ENCODE measurements at regions not wholly inside any gene's neighbourhood (a gene's known extent, or its start where the extent isn't known, plus 50 kb on each side); places are given as distances from the start of the nearest gene placed in this dataset.
"Not testable (repeated sequence)": the region's sequence is repeated elsewhere in the genome, so short reads cannot be mapped to it uniquely, and the experiment has no call there.

DNA sequence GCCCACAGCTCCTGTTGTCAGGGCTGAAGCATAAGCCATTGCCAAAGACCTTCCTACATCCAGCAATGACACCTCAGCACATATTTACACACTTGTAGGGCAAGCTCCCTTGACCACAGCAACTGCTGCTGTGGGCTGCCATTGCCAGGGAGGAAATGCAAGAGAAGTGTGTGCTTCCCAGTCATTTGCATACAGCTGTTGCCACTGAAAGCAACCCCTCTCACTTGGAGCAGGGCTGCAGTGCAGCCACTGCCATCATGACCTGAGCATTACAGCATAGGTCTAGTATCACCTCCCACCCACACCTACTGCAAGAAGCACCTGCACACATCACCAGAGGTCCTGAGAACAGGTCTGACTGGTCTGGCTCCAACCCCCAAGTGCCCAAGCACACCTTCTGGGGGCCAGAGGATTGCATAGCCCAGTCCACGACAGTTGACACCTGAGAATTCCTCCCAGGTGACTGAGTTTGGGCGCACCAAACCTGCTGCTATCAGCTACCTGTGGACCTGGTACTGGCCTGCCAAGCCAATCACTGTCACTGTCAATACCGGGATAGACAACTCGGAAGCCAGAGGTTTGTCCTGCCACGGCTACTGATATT, 636.5 kb upstream of the SLIT2 start:
- no peak for DNase-seq (ENCODE audit: low read depth)

DNA sequence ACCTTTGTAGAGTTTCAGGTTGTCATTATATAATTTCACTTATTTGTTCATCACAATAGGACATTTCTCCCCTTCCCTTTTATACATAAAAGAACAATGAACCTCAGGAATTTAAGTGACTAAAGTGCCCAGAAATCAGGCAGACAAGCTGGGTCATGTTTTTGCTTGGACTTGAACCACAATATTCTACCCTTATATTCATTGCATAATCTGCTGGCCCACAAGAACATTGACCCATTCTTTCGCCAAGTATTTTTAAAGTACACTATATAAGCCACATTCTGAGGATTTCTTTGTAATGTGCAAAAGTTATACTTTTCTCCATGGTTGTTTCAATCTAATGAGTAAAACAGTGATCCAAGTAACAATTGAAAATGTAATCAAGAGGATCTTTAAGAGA, 637.5 kb upstream of the SLIT2 start:
- DNase-seq (ENCODE audit: low read depth): no peak

DNA sequence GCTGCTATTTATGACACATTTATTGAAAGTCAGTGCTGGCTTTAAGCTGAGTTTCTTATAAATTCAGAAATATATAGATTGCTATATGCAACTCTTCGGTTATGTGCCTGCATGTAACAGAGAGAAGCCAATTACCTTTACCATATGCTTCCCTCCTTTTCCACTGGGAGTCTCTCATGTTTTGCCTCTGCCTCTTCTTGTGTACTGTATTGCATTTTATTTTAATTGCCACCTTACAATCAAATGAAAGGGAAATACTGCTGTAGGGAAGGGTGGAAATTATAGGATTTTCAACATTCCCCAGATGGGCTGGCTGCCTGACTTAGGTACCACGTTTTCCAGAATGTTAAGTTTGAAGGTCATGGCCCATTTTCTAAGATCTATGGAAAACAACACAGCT, 655.4 kb upstream of the SLIT2 start:
- DNase-seq (ENCODE audit: low read depth): no peak

DNA sequence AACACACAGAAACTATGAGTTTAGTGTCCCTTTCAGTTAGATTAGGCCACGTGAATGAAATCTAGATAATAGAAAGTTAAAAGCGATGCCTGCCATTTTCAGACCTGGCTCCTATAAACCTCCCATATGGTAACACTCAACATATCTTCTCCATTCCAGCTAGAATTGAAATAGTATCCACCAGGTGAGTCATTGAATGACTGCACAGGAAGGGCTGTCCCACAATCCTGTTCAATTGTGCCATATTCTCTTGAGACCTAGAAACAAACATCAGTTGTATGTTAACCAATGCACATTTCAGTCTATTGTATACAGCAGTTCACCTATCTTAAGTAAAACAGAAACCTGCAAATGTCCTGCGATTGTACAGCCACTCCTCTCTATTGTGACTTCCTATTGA, 659.3 kb upstream of the SLIT2 start:
- DNase-seq (ENCODE audit: low read depth): no peak

DNA sequence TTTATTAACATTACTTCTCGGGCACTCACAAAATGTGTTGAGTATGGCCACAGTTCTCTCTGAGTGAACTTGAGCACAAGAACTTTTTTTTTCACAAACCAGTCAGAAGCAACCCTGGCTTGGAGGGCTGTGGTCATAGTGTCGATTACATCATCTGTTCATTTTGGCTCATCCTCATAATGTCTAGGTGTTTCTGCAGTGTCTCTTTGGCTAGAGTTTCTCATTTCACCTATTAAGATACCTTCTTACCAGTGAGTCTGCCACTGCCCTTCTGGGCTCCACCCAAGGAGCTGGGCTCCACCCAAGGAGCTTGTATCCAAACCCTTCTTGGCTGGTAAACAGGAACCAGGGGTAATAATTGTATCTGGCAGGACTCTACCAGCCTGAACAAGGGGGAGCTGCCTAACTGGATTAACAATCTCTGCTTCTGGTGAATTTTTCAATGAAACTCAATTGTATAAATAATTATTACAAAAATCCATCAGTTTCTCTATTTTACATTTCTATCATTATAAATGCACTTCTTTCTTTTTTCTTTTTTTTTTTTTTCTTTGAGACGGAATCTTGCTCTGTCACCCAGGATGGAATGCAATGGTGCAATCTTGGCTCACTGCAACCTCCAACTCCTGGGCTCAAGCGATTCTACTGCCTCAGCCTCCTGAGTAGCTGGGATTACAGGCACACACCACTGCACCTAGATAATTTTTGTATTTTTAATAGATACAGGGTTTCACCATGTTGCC, 667.7 kb upstream of the SLIT2 start:
- DNase-seq (ENCODE audit: low read depth): no peak

DNA sequence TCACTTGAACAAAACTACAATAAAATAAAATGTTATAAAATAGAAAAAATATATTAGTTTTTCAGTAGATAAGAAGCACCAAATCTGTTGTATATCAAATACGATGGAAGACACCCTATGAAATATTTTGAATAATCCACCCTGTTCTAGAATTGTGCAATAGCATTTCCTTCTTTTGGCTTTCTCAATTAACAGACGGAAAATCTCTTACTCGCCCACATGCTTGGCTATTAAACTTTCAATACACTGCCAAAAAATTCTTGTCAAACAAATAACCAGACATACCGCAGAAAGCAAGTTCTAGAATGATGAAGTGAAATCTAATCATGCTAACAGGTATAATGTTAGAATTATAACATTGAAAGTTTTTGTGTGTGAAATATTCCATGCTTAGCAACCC, 671.6 kb upstream of the SLIT2 start:
- DNase-seq (ENCODE audit: low read depth): no peak

DNA sequence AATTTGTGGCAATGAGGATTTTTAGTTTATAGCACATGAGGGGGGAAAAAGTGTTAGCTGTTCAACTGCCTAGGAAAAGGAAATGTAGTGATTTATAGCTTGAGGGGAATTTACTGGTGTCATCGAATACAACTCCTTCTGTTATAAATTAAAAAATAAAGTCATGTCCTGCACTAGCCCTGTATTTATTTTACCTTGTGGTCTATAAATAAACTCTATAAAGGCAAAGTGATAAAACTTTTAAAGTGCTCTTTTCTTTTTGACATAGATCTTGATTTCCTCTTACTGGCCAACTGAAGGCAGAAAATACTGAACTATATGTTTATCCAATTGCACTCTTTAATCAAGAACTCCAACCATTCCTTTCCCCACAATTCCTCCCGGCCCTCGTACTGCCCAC, 672.1 kb upstream of the SLIT2 start:
- no peak for DNase-seq (ENCODE audit: low read depth)

DNA sequence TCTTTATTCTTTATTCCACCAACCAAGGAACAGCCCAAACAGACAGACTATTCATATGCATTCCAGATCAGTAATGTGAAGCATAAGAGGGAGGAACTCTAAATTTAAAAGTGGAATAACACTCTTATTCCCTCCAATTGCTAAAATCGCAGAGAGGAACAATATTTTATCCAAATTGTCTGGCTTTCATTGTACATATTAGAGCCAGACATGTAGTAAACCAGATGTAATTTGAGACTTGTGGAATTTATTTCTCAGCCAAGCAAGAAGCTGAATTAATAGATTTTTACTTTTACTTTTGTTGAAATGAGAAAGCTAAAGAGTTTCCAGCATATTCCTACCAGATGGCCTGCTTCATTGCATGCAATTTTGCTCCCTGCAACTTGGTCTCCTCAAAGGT, 674.6 kb upstream of the SLIT2 start:
- no peak for DNase-seq (ENCODE audit: low read depth)

DNA sequence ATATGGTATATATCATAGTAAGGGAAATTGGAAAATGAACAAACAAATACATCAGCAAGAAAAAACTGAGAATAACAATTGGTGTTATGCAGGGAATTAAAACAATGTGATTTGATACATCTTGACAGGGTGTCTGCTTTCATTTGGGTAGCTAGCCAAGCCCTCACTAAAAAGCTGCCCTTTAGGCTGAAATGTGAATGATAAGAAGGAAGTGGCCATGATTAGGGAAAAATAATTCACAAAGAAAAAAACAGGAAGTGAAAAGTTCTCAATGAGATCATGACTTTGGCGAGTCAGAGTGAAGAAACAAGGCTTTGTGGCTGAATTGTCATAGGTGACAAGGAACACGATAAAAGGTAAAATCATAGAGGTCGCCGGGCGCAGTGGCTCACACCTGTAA, 675.8 kb upstream of the SLIT2 start:
- DNase-seq (ENCODE audit: low read depth): no peak

DNA sequence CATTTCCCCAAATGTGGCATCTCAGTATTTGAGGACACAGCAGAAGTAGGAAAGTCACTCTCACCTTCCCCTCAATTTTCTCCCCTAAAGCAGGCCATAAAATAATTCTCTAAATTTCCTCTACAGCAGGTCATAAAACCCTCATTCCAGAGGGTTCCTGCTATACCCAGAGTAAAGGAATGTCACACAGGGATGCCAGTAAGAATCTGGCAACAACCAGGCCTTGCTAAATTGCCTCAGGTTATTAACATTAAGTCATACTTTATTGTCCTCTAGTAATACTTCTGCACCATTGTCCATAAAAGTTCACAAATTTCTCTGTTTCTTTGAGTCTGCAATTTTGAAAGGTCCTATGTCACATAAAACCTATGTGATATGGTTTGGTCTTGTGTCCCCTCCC, 685.7 kb upstream of the SLIT2 start:
- no peak for DNase-seq (ENCODE audit: low read depth)

DNA sequence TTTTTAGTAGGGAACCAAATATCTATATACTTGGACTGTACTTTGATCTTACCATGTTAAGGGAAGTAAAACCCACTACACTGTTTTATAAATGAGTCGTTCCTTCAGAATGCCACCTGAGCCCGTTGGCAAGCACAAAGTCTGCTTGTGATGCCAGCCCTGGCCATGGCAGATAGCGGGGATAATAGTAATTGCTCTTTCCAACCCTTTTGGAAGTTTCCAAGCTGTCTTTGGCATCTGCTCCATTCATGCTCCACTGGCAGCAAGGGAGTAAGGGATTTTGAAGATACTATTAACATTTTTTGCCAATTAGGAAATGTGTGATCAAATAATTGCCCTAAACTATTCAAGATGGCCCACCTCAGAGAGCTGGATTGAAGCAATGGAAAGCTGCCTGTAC, 689.2 kb upstream of the SLIT2 start:
- DNase-seq (ENCODE audit: low read depth): no peak

DNA sequence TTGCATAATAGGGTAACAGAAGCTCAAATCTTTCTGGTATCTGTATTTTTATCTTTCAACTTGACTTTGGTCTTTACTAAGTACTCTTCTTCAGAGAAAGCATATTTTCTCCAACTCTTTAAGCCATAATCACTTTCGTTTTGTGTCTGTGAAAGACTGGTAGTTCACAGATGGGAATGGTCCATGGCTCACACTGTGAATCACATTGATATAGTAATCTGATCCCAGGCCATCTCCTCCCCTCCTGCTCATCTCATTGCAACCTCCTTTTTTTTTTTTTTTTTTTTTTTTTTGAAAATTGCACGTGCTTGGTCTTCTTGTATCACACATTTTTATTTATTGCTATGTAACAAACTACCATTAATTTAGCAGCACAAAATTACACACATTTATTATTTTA, 694.5 kb upstream of the SLIT2 start:
- DNase-seq (ENCODE audit: low read depth): no peak

DNA sequence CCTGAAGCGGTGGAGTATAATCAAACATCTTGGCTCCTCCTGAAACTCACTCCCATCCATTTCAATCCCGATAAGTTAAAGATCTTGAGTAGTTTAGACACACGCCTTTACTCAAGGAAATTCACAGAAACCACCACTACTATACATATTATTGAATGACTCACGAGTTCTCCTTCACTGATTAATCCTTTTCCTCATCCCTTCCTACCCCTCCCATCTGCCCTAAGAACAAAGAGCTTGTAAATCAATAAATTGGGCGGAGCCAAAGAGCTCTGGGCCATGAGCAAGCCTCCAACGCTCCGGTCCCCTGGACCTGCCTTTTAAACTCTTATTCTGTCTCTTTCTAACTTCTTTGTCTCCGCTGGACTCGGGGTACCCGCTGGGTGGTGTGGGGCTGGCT, 695.4 kb upstream of the SLIT2 start:
- not testable (repeated sequence) for DNase-seq (ENCODE audit: low read depth)

DNA sequence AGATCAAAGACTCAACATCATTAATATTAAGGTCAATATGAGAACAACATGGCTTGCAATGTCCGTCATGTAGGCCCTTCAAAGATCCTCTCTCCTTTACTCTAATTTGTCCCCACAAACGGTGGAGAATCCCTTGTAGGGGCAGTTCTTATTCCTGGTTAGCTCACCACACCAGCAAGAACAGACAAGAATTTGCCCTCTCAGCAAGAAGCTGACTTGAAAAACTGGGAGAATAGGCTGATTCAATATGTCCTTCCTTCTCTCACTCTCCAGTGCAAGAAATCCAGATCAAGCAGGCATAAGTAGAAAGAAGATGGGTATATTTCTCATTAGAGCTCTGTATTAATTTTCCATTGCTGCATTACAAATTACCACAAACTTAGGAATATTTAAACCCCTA, 704.2 kb upstream of the SLIT2 start:
- DNase-seq (ENCODE audit: low read depth): no peak

DNA sequence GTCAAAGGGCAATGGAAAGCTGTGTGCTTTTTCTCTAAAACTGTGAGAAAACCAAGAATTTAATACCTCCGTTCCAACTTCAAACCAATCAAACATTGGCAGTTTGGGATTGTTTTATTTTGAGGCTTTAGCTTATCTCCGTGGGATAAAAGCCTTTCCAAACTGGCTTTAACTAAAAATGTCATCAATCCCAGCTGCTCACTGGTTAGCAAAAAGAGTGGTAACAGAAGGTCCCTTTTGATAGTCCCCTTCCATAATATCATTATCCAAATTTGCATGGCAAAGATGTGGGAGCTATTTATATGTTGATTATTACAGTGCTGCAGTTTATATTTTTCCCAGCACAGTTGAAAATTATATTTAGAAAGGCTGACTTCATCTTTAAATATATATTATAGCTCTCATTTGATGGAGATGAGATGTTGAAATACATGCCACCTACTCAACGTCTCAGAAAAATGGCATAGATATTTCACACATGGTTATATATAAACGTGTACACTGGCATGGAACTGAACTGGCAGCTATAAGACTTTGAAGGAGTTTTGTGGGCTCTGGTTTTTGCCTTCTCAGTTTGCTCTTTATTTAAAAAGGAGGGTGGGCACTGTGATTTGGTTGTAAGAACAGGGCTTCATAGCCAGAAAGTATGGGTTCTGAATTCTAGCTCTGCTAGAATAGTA, 707.1 kb upstream of the SLIT2 start:
- DNase-seq (ENCODE audit: low read depth): no peak

DNA sequence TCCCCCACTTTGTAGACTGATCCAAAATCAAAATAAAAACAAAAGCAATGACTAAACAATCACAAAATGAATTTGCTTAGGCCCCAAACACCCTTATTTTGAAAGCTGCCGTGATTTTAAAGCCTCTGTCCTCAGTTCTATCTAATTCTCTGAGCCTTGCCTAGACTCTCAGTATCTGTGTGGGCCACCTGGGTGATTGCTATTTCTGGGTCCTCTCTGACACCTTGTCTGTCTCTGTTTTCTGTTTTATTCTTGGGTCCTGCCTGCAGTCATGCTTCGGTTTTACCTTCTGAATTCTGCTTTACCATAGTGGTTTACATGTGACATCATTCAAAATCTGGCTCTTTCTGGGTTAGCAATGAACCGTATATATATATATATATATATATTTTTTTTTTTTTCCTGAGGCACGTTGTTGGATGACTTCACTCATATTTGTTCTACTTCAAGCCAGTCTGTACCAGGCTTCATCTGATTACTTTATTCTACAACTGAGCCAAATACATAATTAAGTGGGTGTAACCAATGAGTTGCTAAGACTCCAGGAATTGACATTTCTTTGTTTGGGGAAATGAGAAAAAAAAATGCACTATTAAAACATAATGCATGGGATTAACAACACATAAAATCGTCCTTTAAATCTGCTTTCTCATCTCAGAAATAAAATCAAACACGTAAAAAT, 710.7 kb upstream of the SLIT2 start:
- no peak for DNase-seq (ENCODE audit: low read depth)

DNA sequence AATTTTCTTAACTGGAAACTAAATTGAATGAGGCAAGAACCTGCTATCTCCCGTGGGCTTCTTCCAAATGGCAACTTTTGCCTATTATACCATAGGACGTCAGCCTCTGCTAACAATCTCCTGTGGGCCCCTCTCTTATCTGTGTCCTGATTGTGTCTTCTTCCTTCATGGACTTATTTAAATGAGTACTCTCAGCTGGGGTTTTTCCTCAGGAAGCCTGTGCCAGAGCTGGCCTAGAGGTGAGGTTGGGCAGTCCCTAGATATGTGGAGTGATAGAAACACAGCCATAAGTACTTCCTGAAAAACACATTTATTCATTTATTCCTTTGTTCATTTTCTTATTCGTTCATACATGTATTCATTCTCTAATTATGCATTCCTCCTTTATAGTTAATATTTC, 712.5 kb upstream of the SLIT2 start:
- DNase-seq (ENCODE audit: low read depth): no peak

DNA sequence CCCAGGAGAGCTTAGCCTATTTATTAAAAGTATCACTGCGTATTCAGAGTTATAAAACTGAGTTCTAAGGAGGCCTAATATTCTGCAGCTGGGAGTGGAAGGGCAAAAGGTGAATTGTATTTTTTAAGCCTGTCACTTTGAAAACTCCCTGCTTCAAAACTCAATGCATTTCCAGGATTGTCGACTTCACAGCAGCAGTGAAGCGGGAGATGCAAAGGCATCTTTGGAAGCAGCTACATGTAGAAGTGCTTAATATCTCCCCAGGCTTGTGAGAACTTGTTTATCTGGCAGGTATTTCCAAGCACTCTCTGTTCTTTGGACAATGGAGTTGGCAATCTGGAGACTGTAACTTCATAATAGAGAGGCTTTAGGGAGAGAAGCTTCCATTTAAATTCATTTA, 717.5 kb upstream of the SLIT2 start:
- DNase-seq (ENCODE audit: low read depth): no peak

DNA sequence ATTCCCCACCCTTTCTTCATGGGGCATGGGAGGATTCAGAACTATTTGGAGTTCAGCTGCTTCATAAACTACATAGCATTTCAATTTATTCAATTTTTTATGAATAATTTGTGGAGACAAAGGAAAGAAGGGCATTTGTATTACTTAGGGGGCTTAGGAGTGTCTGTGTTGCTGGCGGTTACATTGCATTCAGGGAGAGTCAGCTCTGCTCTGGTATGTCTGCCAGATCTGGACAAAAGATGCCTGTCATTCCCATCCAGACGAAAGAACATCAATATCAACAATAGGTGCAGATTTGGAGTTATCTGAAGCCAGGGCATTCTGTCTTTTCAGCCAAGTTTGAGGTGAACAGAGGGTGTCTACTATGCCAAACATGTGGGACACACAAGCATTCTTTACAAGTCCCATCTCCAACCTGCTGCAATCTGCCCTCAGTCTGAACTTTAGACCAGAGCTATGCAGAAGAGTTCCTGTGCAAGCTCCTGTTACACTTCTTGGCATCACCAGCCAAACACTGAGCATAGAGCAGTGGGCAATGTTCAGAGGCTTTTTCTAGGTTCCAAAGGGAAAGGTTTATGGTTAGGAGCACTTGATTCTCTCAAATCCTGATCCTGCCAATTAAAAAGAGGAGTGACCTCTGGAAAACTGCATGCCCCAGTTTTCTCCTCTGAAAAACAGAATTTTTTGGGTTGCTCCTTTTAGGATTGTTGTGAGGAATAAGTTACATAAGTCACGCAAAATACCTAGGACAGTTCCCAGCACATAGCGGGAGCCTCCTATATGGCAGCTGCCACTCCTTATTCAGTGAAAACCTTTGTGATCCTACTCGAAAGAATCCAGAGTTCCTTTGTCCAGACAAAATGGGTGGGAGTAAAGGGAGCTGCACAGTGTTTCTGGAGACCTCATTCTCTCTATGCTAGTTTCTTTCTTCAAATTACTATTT, 719.5 kb upstream of the SLIT2 start:
- no peak for DNase-seq (ENCODE audit: low read depth)

DNA sequence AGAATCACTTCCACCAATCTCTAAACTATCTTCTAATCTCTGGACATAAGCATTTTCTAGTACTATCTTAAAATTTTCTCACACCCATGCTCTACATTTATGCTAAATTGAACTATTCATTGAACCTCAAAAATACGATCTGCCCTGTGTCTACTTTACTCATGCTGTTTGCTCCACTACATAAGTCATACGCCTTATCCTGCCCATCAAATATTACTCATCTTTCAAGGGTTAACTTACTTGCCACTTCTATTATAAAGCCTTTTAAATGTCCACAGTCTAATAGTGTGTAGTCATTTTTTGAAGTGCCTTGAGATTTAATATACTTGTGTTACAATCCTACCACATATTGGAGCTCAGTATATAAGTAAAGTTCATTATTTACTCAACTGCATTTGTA, 727.7 kb upstream of the SLIT2 start:
- no peak for DNase-seq (ENCODE audit: low read depth)

DNA sequence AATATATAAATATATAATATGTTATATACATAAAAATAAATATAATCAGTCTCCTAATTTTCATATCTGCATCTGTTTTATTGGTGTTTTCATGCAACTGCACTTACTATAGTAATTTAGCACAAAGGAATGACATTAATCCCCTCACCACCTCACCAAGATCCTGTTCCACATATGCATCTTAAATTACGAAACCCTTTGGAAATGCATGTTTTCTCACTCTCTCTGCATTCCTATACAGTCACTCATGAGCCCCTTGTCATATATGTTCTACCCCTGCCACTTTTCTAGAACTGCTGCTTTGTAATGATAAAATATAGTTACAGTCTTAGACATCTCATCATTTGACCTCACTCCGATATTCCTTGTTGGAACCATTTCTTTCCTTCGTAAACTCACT, 728.7 kb upstream of the SLIT2 start:
- DNase-seq (ENCODE audit: low read depth): no peak
